Amniotic epithelial cell (primary cell): ENCODE measurements at regions not wholly inside any gene's neighbourhood (a gene's known extent, or its start where the extent isn't known, plus 50 kb on each side); places are given as distances from the start of the nearest gene placed in this dataset.
"Not testable (repeated sequence)": the region's sequence is repeated elsewhere in the genome, so short reads cannot be mapped to it uniquely, and the experiment has no call there.

Experiments used
- DNase-seq: peaks from one replicate; pipeline ENCODE4 v3.0.0-alpha.2; 2010; ENCODE audit warnings: low read depth

GRCh38 chr9:135379540-135380267, 99.9 kb upstream of the PPP1R26 start:
- DNase-seq, result no peak

- DNase-seq, result no peak
Measured at GRCh38 chr9:135380311-135380960, 99.1 kb upstream of the PPP1R26 start.

- no peak for DNase-seq
Measured at GRCh38 chr9:135381762-135382310, 97.7 kb upstream of the PPP1R26 start.

GRCh38 chr9:135384226-135384625, 95.4 kb upstream of the PPP1R26 start:
- no peak for DNase-seq

- DNase-seq, result not testable (repeated sequence)
Measured at GRCh38 chr9:135384815-135385405, 94.7 kb upstream of the PPP1R26 start.

GRCh38 chr9:135385793-135386192, 93.8 kb upstream of the PPP1R26 start:
- DNase-seq, result no peak

- no peak for DNase-seq
Measured at GRCh38 chr9:135387976-135388375, 91.6 kb upstream of the PPP1R26 start.

GRCh38 chr9:135388530-135388929, 91.1 kb upstream of the PPP1R26 start:
- DNase-seq, result no peak

GRCh38 chr9:135391759-135392158, 87.8 kb upstream of the PPP1R26 start:
- no peak for DNase-seq

- no peak for DNase-seq
Measured at GRCh38 chr9:135392511-135392910, 87.1 kb upstream of the PPP1R26 start.

- DNase-seq, result no peak
Measured at GRCh38 chr9:135394131-135394530, 85.5 kb upstream of the PPP1R26 start.

- no peak for DNase-seq
Measured at GRCh38 chr9:135394699-135395645, 84.6 kb upstream of the PPP1R26 start.

GRCh38 chr9:135397142-135397541, 82.4 kb upstream of the PPP1R26 start:
- DNase-seq, result no peak

GRCh38 chr9:135399000-135399649, 80.5 kb upstream of the PPP1R26 start:
- no peak for DNase-seq

GRCh38 chr9:135400496-135400895, 79.1 kb upstream of the PPP1R26 start:
- DNase-seq, result no peak

GRCh38 chr9:135401218-135401617, 78.4 kb upstream of the PPP1R26 start:
- no peak for DNase-seq

GRCh38 chr9:135402048-135402738, 77.4 kb upstream of the PPP1R26 start:
- DNase-seq, result no peak

GRCh38 chr9:135402739-135403695, 76.6 kb upstream of the PPP1R26 start:
- no peak for DNase-seq

- DNase-seq, result no peak
Measured at GRCh38 chr9:135403733-135404450, 75.7 kb upstream of the PPP1R26 start.
